C1 segment of cervical spinal cord (tissue), 14 donors: ENCODE measurements at regions not wholly inside any gene's neighbourhood (a gene's known extent, or its start where the extent isn't known, plus 50 kb on each side); places are given as distances from the start of the nearest gene placed in this dataset.
"Not testable (repeated sequence)": the region's sequence is repeated elsewhere in the genome, so short reads cannot be mapped to it uniquely, and the experiment has no call there.

ENCODE experiments used
- DNase-seq, 14 donors: peaks; one replicate each; lab custom pipeline; 2025; lab: John Stamatoyannopoulos, UW

- DNase-seq, result no peak
These were observed 91.7 kb upstream of the RASSF8 start for GRCh38 chr12:25866586-25867378.

GRCh38 chr12:25868193-25868592, 90.3 kb upstream of the RASSF8 start:
- DNase-seq, result no peak

GRCh38 chr12:25872137-25872536, 86.3 kb upstream of the RASSF8 start:
- no peak for DNase-seq

- DNase-seq, result no peak
These were observed 82.8 kb upstream of the RASSF8 start for GRCh38 chr12:25875661-25876060.

GRCh38 chr12:25876383-25877045, 82.0 kb upstream of the RASSF8 start:
- no peak for DNase-seq

GRCh38 chr12:25877446-25877845, 81.0 kb upstream of the RASSF8 start:
- no peak for DNase-seq

GRCh38 chr12:25882266-25882665, 76.2 kb upstream of the RASSF8 start:
- no peak for DNase-seq

GRCh38 chr12:25883026-25883916, 75.2 kb upstream of the RASSF8 start:
- no peak for DNase-seq

- no peak for DNase-seq
These were observed 74.2 kb upstream of the RASSF8 start for GRCh38 chr12:25884024-25884919.

GRCh38 chr12:25884920-25885234, 73.6 kb upstream of the RASSF8 start:
- DNase-seq, result no peak

- DNase-seq, result no peak
These were observed 72.1 kb upstream of the RASSF8 start for GRCh38 chr12:25886396-25886795.

- no peak for DNase-seq
These were observed 71.1 kb upstream of the RASSF8 start for GRCh38 chr12:25887367-25887766.

- DNase-seq, result no peak
These were observed 69.3 kb upstream of the RASSF8 start for GRCh38 chr12:25889185-25889584.

- DNase-seq, result not testable (repeated sequence)
These were observed 67.4 kb upstream of the RASSF8 start for GRCh38 chr12:25891095-25891494.

- no peak for DNase-seq
These were observed 63.7 kb upstream of the RASSF8 start for GRCh38 chr12:25894759-25895158.

- no peak for DNase-seq
These were observed 61.5 kb upstream of the RASSF8 start for GRCh38 chr12:25896981-25897380.

GRCh38 chr12:25903603-25904245, 54.8 kb upstream of the RASSF8 start:
- DNase-seq, result no peak

GRCh38 chr12:25904442-25904841, 54.0 kb upstream of the RASSF8 start:
- DNase-seq, result no peak

GRCh38 chr12:25906651-25907340, 51.7 kb upstream of the RASSF8 start:
- no peak for DNase-seq
